Loucy (cell line): ENCODE measurements at regions not wholly inside any gene's neighbourhood (a gene's known extent, or its start where the extent isn't known, plus 50 kb on each side); places are given as distances from the start of the nearest gene placed in this dataset.

Source experiments
- H2AFZ ChIP-seq: fragments of 200-600 bp; sonication (generic); 2 replicates; pipeline ENCODE4 v1.6.0; 2016; ENCODE audit warnings: antibody characterized with exemption, mild to moderate bottlenecking, low read length, moderate library complexity
- H3F3A ChIP-seq: fragments of 200-600 bp; 2 replicates; pipeline ENCODE4 v1.6.0; 2016; ENCODE audit warnings: antibody characterized with exemption, low read depth, mild to moderate bottlenecking
- H3K27me3 ChIP-seq: fragments of 200-600 bp; sonication (generic); 2 replicates; pipeline ENCODE4 v1.6.1; 2014; ENCODE audit warnings: low read length, mild to moderate bottlenecking; ENCODE audit not compliant: insufficient read depth, poor library complexity, severe bottlenecking
- H3K36me3 ChIP-seq: fragments of 200-600 bp; sonication (generic); 2 replicates; pipeline ENCODE4 v1.6.1; 2016; ENCODE audit warnings: low read length; ENCODE audit not compliant: insufficient read depth
- H3K4me1 ChIP-seq: fragments of 200-600 bp; sonication (generic); 2 replicates; pipeline ENCODE4 v1.5.1; 2014; ENCODE audit warnings: low read length, mild to moderate bottlenecking; ENCODE audit not compliant: insufficient read depth, poor library complexity, severe bottlenecking
- H3K4me2 ChIP-seq: fragments of 200-600 bp; sonication (generic); 2 replicates; pipeline ENCODE4 v1.6.0; 2014; ENCODE audit warnings: antibody characterized with exemption, low read length, low read depth, mild to moderate bottlenecking; ENCODE audit not compliant: poor library complexity, severe bottlenecking
- H3K4me3 ChIP-seq: fragments of 200-600 bp; sonication (generic); 2 replicates; pipeline ENCODE4 v1.5.1; 2014; ENCODE audit warnings: low read length, mild to moderate bottlenecking, mixed read lengths; ENCODE audit not compliant: poor library complexity, severe bottlenecking
- H3K79me2 ChIP-seq: fragments of 200-600 bp; sonication (generic); 2 replicates; pipeline ENCODE4 v1.6.1; 2014; ENCODE audit warnings: low read length; ENCODE audit not compliant: insufficient read depth
- H3K9ac ChIP-seq: fragments of 200-600 bp; sonication (generic); 2 replicates; pipeline ENCODE4 v1.6.0; 2014; ENCODE audit warnings: mild to moderate bottlenecking, low read depth, low read length, moderate library complexity; ENCODE audit not compliant: poor library complexity, severe bottlenecking
- H3K9me2 ChIP-seq: fragments of 200-600 bp; sonication (generic); replicated peaks from 2 replicates; pipeline ENCODE4 v1.6.1; 2016; ENCODE audit warnings: low read depth, low read length, mixed read lengths
- H3K9me3 ChIP-seq: fragments of 200-600 bp; sonication (generic); 2 replicates; pipeline ENCODE4 v1.6.1; 2014; ENCODE audit warnings: mild to moderate bottlenecking, antibody characterized with exemption, low read length, low read depth; ENCODE audit not compliant: insufficient read depth
- H4K20me1 ChIP-seq: fragments of 200-600 bp; sonication (generic); 2 replicates; pipeline ENCODE4 v1.6.0; 2014; ENCODE audit warnings: antibody characterized with exemption, low read length, mild to moderate bottlenecking; ENCODE audit not compliant: insufficient read depth, poor library complexity, severe bottlenecking
- CTCF ChIP-seq: fragments of 200-600 bp; sonication (generic); conservative IDR thresholded peaks from 2 replicates; pipeline ENCODE4 v1.5.1; 2014; ENCODE audit warnings: mild to moderate bottlenecking, antibody characterized with exemption, low read length
- EZH2phosphoT487 ChIP-seq: fragments of 200-600 bp; IDR thresholded peaks from 2 replicates; pipeline ENCODE4 v1.6.1; 2018; ENCODE audit warnings: antibody characterized with exemption, mild to moderate bottlenecking, moderate library complexity, borderline replicate concordance

DNA sequence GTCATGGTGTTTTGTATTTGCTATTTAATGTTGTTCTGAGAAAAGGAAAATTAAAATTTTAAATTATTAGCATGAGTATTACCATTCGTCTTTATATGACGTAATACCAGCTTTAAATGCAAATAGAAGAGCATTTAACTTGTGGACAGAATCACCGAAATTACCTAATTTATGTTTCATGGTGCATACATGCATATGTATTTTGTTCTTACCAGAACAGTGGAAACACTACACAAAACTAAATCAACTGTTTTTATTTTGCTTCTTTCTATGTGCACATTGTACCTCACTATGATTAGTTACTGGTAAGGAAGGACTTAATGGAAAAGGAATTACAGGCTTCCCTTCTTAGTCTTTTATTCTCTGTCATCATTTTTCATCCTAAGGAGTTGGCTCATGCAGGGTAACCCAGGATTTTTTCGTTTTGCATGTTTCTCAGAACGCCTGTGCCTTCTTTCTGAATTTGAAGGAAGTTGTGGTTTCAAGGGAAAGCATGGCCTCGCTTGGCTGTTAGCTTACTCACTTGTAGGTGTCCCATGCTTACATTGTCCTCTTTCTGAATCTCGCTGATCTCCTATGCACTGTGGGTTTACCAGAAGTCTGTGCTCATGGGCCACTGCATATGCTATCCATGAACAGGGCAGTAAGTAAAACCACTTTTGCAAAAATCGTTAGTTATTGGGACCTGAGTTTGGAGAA lies 300.0 kb upstream of the PUDP start:
- no peak overlapping the region for H3K4me2 ChIP-seq
- no peaks in the 10 kb centered on the region for H4K20me1 ChIP-seq
- H3K9me3 ChIP-seq: no peaks in the 10 kb centered on the region
- H3K27me3 ChIP-seq: no peaks in the 10 kb centered on the region
- H3K4me3 ChIP-seq: no peak overlapping the region
- no peaks in the 10 kb centered on the region for H3K79me2 ChIP-seq
- no peaks in the 10 kb centered on the region for H3K9me2 ChIP-seq
- no peak overlapping the region for H2AFZ ChIP-seq
- TF ChIP-seq CTCF (no peak), EZH2phosphoT487 (no peak)
- H3K4me1 ChIP-seq: no peaks in the 10 kb centered on the region
- H3F3A ChIP-seq: no peaks in the 10 kb centered on the region
- H3K9ac ChIP-seq: no peak overlapping the region
- H3K36me3 ChIP-seq: no peaks in the 10 kb centered on the region

GRCh38 chrX:7446815-7447214 lies 298.9 kb upstream of the PUDP start:
- Histone ChIP-seq H3K4me2 (no peak overlapping the region), H3F3A (no peaks in the 10 kb centered on the region), H3K9me3 (no peaks in the 10 kb centered on the region), H3K79me2 (no peaks in the 10 kb centered on the region), H3K9ac (no peak overlapping the region), H3K27me3 (no peaks in the 10 kb centered on the region), H3K9me2 (no peaks in the 10 kb centered on the region), H3K36me3 (no peaks in the 10 kb centered on the region), H3K4me3 (no peak overlapping the region), H3K4me1 (no peaks in the 10 kb centered on the region), H2AFZ (no peak overlapping the region), H4K20me1 (no peaks in the 10 kb centered on the region)
- TF ChIP-seq EZH2phosphoT487: no peak
- TF ChIP-seq CTCF: no peak

DNA sequence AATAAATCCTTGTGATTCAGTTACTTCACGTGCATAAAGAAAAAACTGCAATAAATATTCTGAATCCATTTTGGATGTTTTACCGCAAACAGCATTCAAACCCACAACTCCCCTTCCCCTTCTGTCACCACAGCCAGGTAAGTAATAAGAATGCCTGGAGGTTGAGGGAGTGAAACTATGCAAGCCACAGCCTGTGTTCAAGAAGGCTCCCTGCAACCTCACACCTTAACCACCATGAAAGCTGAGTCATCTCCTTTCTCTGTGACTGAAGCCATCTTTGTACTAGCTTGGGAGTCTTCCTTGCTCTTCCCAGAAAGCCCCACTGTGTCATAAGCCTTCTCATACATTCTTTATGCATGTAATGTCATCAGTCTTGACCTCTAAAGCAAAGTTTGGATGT lies 297.0 kb upstream of the PUDP start:
- no peak overlapping the region for H3K4me2 ChIP-seq
- H2AFZ ChIP-seq: no peak overlapping the region
- no peaks in the 10 kb centered on the region for H3K9me3 ChIP-seq
- no peak for TF ChIP-seq CTCF
- no peak for TF ChIP-seq EZH2phosphoT487
- H3K9me2 ChIP-seq: no peaks in the 10 kb centered on the region
- H3K4me3 ChIP-seq: no peak overlapping the region
- no peaks in the 10 kb centered on the region for H3K4me1 ChIP-seq
- H3K36me3 ChIP-seq: no peaks in the 10 kb centered on the region
- H3K27me3 ChIP-seq: no peaks in the 10 kb centered on the region
- no peaks in the 10 kb centered on the region for H4K20me1 ChIP-seq
- H3K79me2 ChIP-seq: no peaks in the 10 kb centered on the region
- no peaks in the 10 kb centered on the region for H3F3A ChIP-seq
- H3K9ac ChIP-seq: no peak overlapping the region
